ENCODE measurements at regions not wholly inside any gene's neighbourhood (a gene's known extent, or its start where the extent isn't known, plus 50 kb on each side); places are given as distances from the start of the nearest gene placed in this dataset.

GRCh38 chr1:98360864-98361263, 300.7 kb upstream of the SNX7 start:
- intact Hi-C loops (cut with micrococcal nuclease) = no loop called here
- H3K4me1 Mint-ChIP-seq (ENCODE audit: low read depth) = no peaks in the 10 kb centered on the region
- H3K9me3 Mint-ChIP-seq = no peaks in the 10 kb centered on the region
- CTCF ChIA-PET = interaction anchor here (0.6 kb wide), 1 partner anchor 1396 kb away, joined by 3 read pairs; no protein-coding TSS in a partner anchor
- no peaks in the 10 kb centered on the region for H3K36me3 Mint-ChIP-seq (ENCODE audit: low read depth)
- H3K4me3 Mint-ChIP-seq = no peak overlapping the region
- H3K27me3 Mint-ChIP-seq (ENCODE audit: low read depth) = no peaks in the 10 kb centered on the region
- DNase-seq = no peak
- H3K27ac Mint-ChIP-seq = no peak overlapping the region

- CTCF ChIA-PET = no interaction called here
- no peaks in the 10 kb centered on the region for H3K27me3 Mint-ChIP-seq (ENCODE audit: low read depth)
- no peaks in the 10 kb centered on the region for H3K36me3 Mint-ChIP-seq (ENCODE audit: low read depth)
- no peak for DNase-seq
- intact Hi-C loops (cut with micrococcal nuclease) = no loop called here
- H3K27ac Mint-ChIP-seq = no peak overlapping the region
- no peak overlapping the region for H3K4me3 Mint-ChIP-seq
- H3K4me1 Mint-ChIP-seq (ENCODE audit: low read depth) = no peaks in the 10 kb centered on the region
- no peaks in the 10 kb centered on the region for H3K9me3 Mint-ChIP-seq
Measured at GRCh38 chr1:98355656-98356383, 305.7 kb upstream of the SNX7 start.

GRCh38 chr1:98352378-98352777, 309.1 kb upstream of the SNX7 start:
- Mint-ChIP-seq H3K9me3 (no peaks in the 10 kb centered on the region), H3K27me3 (ENCODE audit: low read depth) (no peaks in the 10 kb centered on the region), H3K4me3 (no peak overlapping the region), H3K4me1 (ENCODE audit: low read depth) (no peaks in the 10 kb centered on the region), H3K36me3 (ENCODE audit: low read depth) (no peaks in the 10 kb centered on the region), H3K27ac (no peak overlapping the region)
- no peak for DNase-seq
- intact Hi-C loops (cut with micrococcal nuclease) = no loop called here
- CTCF ChIA-PET = no interaction called here

GRCh38 chr1:98351561-98351960, 310.0 kb upstream of the SNX7 start:
- intact Hi-C loops (cut with micrococcal nuclease) = no loop called here
- no peak for DNase-seq
- CTCF ChIA-PET = no interaction called here
- Mint-ChIP-seq H3K4me3 (no peak overlapping the region), H3K4me1 (ENCODE audit: low read depth) (no peaks in the 10 kb centered on the region), H3K9me3 (no peaks in the 10 kb centered on the region), H3K36me3 (ENCODE audit: low read depth) (no peaks in the 10 kb centered on the region), H3K27ac (no peak overlapping the region), H3K27me3 (ENCODE audit: low read depth) (no peaks in the 10 kb centered on the region)

GRCh38 chr1:98345417-98345816, 316.1 kb upstream of the SNX7 start:
- H3K4me3 Mint-ChIP-seq = no peak overlapping the region
- no peak overlapping the region for H3K27ac Mint-ChIP-seq
- no peaks in the 10 kb centered on the region for H3K36me3 Mint-ChIP-seq (ENCODE audit: low read depth)
- no peaks in the 10 kb centered on the region for H3K4me1 Mint-ChIP-seq (ENCODE audit: low read depth)
- peaks cover 1% of the 10 kb centered on the region for H3K9me3 Mint-ChIP-seq
- H3K27me3 Mint-ChIP-seq (ENCODE audit: low read depth) = no peaks in the 10 kb centered on the region
- CTCF ChIA-PET = no interaction called here
- intact Hi-C loops (cut with micrococcal nuclease) = no loop called here
- DNase-seq = no peak

GRCh38 chr1:98344731-98345130, 316.8 kb upstream of the SNX7 start:
- CTCF ChIA-PET = no interaction called here
- no peak for DNase-seq
- intact Hi-C loops (cut with micrococcal nuclease) = no loop called here

GRCh38 chr1:98342566-98342965, 319.0 kb upstream of the SNX7 start:
- H3K36me3 Mint-ChIP-seq (ENCODE audit: low read depth) = no peaks in the 10 kb centered on the region
- no peak overlapping the region for H3K27ac Mint-ChIP-seq
- H3K4me3 Mint-ChIP-seq = no peak overlapping the region
- CTCF ChIA-PET = no interaction called here
- intact Hi-C loops (cut with micrococcal nuclease) = no loop called here
- H3K4me1 Mint-ChIP-seq (ENCODE audit: low read depth) = no peaks in the 10 kb centered on the region
- no peaks in the 10 kb centered on the region for H3K27me3 Mint-ChIP-seq (ENCODE audit: low read depth)
- H3K9me3 Mint-ChIP-seq = peaks cover 1% of the 10 kb centered on the region
- no peak for DNase-seq

More at GRCh38 chr1:98344731-98345130, 316.8 kb upstream of the SNX7 start:
- Mint-ChIP-seq H3K4me1 (ENCODE audit: low read depth) (no peaks in the 10 kb centered on the region), H3K9me3 (peaks cover 1% of the 10 kb centered on the region), H3K36me3 (ENCODE audit: low read depth) (no peaks in the 10 kb centered on the region), H3K4me3 (no peak overlapping the region), H3K27ac (no peak overlapping the region), H3K27me3 (ENCODE audit: low read depth) (no peaks in the 10 kb centered on the region)

GRCh38 chr1:98340511-98340910, 321.0 kb upstream of the SNX7 start:
- Mint-ChIP-seq H3K27ac (no peak overlapping the region), H3K27me3 (ENCODE audit: low read depth) (no peaks in the 10 kb centered on the region)
- CTCF ChIA-PET = no interaction called here

GRCh38 chr1:98336472-98337083, 324.9 kb upstream of the SNX7 start:
- Mint-ChIP-seq H3K4me1 (ENCODE audit: low read depth) (no peaks in the 10 kb centered on the region), H3K27ac (no peak overlapping the region), H3K9me3 (no peaks in the 10 kb centered on the region), H3K27me3 (ENCODE audit: low read depth) (no peaks in the 10 kb centered on the region), H3K4me3 (no peak overlapping the region), H3K36me3 (ENCODE audit: low read depth) (no peaks in the 10 kb centered on the region)
- CTCF ChIA-PET = no interaction called here
- DNase-seq = no peak
- intact Hi-C loops (cut with micrococcal nuclease) = no loop called here

More at GRCh38 chr1:98340511-98340910, 321.0 kb upstream of the SNX7 start:
- intact Hi-C loops (cut with micrococcal nuclease) = no loop called here
- no peaks in the 10 kb centered on the region for H3K36me3 Mint-ChIP-seq (ENCODE audit: low read depth)
- peaks cover 1% of the 10 kb centered on the region for H3K9me3 Mint-ChIP-seq
- no peaks in the 10 kb centered on the region for H3K4me1 Mint-ChIP-seq (ENCODE audit: low read depth)
- no peak for DNase-seq
- no peak overlapping the region for H3K4me3 Mint-ChIP-seq

GRCh38 chr1:98333936-98334335, 327.6 kb upstream of the SNX7 start:
- Mint-ChIP-seq H3K27me3 (ENCODE audit: low read depth) (no peaks in the 10 kb centered on the region), H3K4me1 (ENCODE audit: low read depth) (no peaks in the 10 kb centered on the region), H3K27ac (no peak overlapping the region), H3K36me3 (ENCODE audit: low read depth) (no peaks in the 10 kb centered on the region), H3K9me3 (no peaks in the 10 kb centered on the region), H3K4me3 (no peak overlapping the region)
- CTCF ChIA-PET = no interaction called here
- DNase-seq = no peak
- intact Hi-C loops (cut with micrococcal nuclease) = no loop called here

GRCh38 chr1:98333406-98333805, 328.1 kb upstream of the SNX7 start:
- intact Hi-C loops (cut with micrococcal nuclease) = no loop called here

GRCh38 chr1:98331718-98332311, 329.7 kb upstream of the SNX7 start:
- CTCF ChIA-PET = no interaction called here
- H3K4me3 Mint-ChIP-seq = no peak overlapping the region

More at GRCh38 chr1:98333406-98333805, 328.1 kb upstream of the SNX7 start:
- no peaks in the 10 kb centered on the region for H3K27me3 Mint-ChIP-seq (ENCODE audit: low read depth)
- H3K4me3 Mint-ChIP-seq = no peak overlapping the region
- no peaks in the 10 kb centered on the region for H3K36me3 Mint-ChIP-seq (ENCODE audit: low read depth)
- no peaks in the 10 kb centered on the region for H3K4me1 Mint-ChIP-seq (ENCODE audit: low read depth)
- CTCF ChIA-PET = no interaction called here
- no peak overlapping the region for H3K27ac Mint-ChIP-seq
- H3K9me3 Mint-ChIP-seq = no peaks in the 10 kb centered on the region
- DNase-seq = no peak

GRCh38 chr1:98331243-98331642, 330.3 kb upstream of the SNX7 start:
- Mint-ChIP-seq H3K27me3 (ENCODE audit: low read depth) (no peaks in the 10 kb centered on the region), H3K4me1 (ENCODE audit: low read depth) (no peaks in the 10 kb centered on the region), H3K27ac (no peak overlapping the region), H3K9me3 (no peaks in the 10 kb centered on the region), H3K4me3 (no peak overlapping the region), H3K36me3 (ENCODE audit: low read depth) (no peaks in the 10 kb centered on the region)
- CTCF ChIA-PET = no interaction called here
- intact Hi-C loops (cut with micrococcal nuclease) = no loop called here
- DNase-seq = no peak

More at GRCh38 chr1:98331718-98332311, 329.7 kb upstream of the SNX7 start:
- Mint-ChIP-seq H3K27ac (no peak overlapping the region), H3K36me3 (ENCODE audit: low read depth) (no peaks in the 10 kb centered on the region), H3K4me1 (ENCODE audit: low read depth) (no peaks in the 10 kb centered on the region), H3K9me3 (no peaks in the 10 kb centered on the region), H3K27me3 (ENCODE audit: low read depth) (no peaks in the 10 kb centered on the region)
- DNase-seq = no peak
- intact Hi-C loops (cut with micrococcal nuclease) = no loop called here

Measured in activated naive CD4-positive, alpha-beta T cell treated with anti-CD3 and anti-CD28 coated beads for 36 hours (primary cell).